MM.1S (cell line): ENCODE measurements at regions not wholly inside any gene's neighbourhood (a gene's known extent, or its start where the extent isn't known, plus 50 kb on each side); places are given as distances from the start of the nearest gene placed in this dataset.

Experiments used
- EZH2 ChIP-seq: fragments of 300-600 bp; sonication (generic); optimal IDR thresholded peaks from 2 replicates; pipeline ENCODE3; 2017; ENCODE audit warnings: low read depth, mild to moderate bottlenecking, antibody characterized with exemption, low read length, mixed read lengths
- TF ChIP-seq, protein P1 (sequence below): fragments of 300-600 bp; sonication (generic); IDR thresholded peaks from 2 replicates; pipeline ENCODE4 v1.5.1; 2016; ENCODE audit warnings: antibody characterized with exemption, low read length, mixed read lengths

GRCh38 chr14:43539210-43539609 lies 967.9 kb downstream of the FSCB start:
- TF ChIP-seq, protein P1, sequence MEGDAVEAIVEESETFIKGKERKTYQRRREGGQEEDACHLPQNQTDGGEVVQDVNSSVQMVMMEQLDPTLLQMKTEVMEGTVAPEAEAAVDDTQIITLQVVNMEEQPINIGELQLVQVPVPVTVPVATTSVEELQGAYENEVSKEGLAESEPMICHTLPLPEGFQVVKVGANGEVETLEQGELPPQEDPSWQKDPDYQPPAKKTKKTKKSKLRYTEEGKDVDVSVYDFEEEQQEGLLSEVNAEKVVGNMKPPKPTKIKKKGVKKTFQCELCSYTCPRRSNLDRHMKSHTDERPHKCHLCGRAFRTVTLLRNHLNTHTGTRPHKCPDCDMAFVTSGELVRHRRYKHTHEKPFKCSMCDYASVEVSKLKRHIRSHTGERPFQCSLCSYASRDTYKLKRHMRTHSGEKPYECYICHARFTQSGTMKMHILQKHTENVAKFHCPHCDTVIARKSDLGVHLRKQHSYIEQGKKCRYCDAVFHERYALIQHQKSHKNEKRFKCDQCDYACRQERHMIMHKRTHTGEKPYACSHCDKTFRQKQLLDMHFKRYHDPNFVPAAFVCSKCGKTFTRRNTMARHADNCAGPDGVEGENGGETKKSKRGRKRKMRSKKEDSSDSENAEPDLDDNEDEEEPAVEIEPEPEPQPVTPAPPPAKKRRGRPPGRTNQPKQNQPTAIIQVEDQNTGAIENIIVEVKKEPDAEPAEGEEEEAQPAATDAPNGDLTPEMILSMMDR: peak; percentile 24; the same call in 1 of the 2 replicates
- no peak for TF ChIP-seq EZH2
